Esophagus muscularis mucosa (tissue), 3 donors: ENCODE measurements at regions not wholly inside any gene's neighbourhood (a gene's known extent, or its start where the extent isn't known, plus 50 kb on each side); places are given as distances from the start of the nearest gene placed in this dataset.

Source experiments
- CTCF ChIP-seq, 3 experiments: fragments of 200-600 bp in 2 of 3; fragments of 450-650 bp in 1 of 3; sonication (generic) in 2 of 3; IDR thresholded peaks; one replicate each; pipeline ENCODE4 v1.5.1; 2017 to 2019; ENCODE audit warnings: antibody characterized with exemption in 3 of 3, mild to moderate bottlenecking in 2 of 3, moderate library complexity in 1 of 3
- POLR2A ChIP-seq: fragments of 450-650 bp; IDR thresholded peaks from one replicate; pipeline ENCODE4 v1.6.1; 2017; ENCODE audit warnings: antibody characterized with exemption, moderate library complexity, mild to moderate bottlenecking, low read depth
- POLR2AphosphoS5 ChIP-seq, 2 donors: sonication (generic); formaldehyde crosslinking; IDR thresholded peaks; one replicate each; pipeline ENCODE4 v1.6.1; 2017; ENCODE audit warnings: antibody characterized with exemption in 2 of 2

- no peak for TF ChIP-seq POLR2AphosphoS5 (IDR thresholded peaks at IDR 0.05)
- TF ChIP-seq POLR2A, result no peak
- TF ChIP-seq CTCF (IDR thresholded peaks at IDR 0.05), result no peak
Measured at GRCh38 chr6:139470997-139471396, 96.5 kb upstream of the CITED2 start.
